ENCODE measurements at regions not wholly inside any gene's neighbourhood (a gene's known extent, or its start where the extent isn't known, plus 50 kb on each side); places are given as distances from the start of the nearest gene placed in this dataset.

GRCh38 chr22:48044487-48045060 is 1282.1 kb downstream of the TBC1D22A start:
- TF ChIP-seq POLR2A (IDR thresholded peaks at IDR 0.05) (no peak), POLR2AphosphoS5 (IDR thresholded peaks at IDR 0.05) (no peak)
- TF ChIP-seq, protein P1, sequence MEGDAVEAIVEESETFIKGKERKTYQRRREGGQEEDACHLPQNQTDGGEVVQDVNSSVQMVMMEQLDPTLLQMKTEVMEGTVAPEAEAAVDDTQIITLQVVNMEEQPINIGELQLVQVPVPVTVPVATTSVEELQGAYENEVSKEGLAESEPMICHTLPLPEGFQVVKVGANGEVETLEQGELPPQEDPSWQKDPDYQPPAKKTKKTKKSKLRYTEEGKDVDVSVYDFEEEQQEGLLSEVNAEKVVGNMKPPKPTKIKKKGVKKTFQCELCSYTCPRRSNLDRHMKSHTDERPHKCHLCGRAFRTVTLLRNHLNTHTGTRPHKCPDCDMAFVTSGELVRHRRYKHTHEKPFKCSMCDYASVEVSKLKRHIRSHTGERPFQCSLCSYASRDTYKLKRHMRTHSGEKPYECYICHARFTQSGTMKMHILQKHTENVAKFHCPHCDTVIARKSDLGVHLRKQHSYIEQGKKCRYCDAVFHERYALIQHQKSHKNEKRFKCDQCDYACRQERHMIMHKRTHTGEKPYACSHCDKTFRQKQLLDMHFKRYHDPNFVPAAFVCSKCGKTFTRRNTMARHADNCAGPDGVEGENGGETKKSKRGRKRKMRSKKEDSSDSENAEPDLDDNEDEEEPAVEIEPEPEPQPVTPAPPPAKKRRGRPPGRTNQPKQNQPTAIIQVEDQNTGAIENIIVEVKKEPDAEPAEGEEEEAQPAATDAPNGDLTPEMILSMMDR (IDR thresholded peaks at IDR 0.05), result no peak
